Activated CD4-positive, alpha-beta T cell treated with anti-CD3 and anti-CD28 coated beads, Interleukin-2, amount 10 ng/mL, durations not matched to agents 7 days and 5 days (primary cell): ENCODE measurements at regions not wholly inside any gene's neighbourhood (a gene's known extent, or its start where the extent isn't known, plus 50 kb on each side); places are given as distances from the start of the nearest gene placed in this dataset.

Experiments used
- CTCF ChIA-PET: fragments of 350-600 bp; sonication (Branson Sonifier 250); formaldehyde crosslinking; loops from one replicate; lab custom pipeline; 2021; ENCODE audit warnings: antibody characterized with exemption; lab: Charles Lee
- POLR2A ChIA-PET: fragments of 350-600 bp; sonication (Branson Sonifier 250); formaldehyde crosslinking; loops from one replicate; lab custom pipeline; 2021; ENCODE audit warnings: antibody characterized with exemption; lab: Charles Lee
- DNase-seq: peaks from one replicate; pipeline ENCODE4 v3.0.0-alpha.2; 2020
- H3K27ac Mint-ChIP-seq: one replicate; pipeline ENCODE4 v1.8.0; 2021; ENCODE audit warnings: mild to moderate bottlenecking, moderate library complexity, mixed read lengths
- H3K27me3 Mint-ChIP-seq: one replicate; pipeline ENCODE4 v1.8.0; 2021; ENCODE audit warnings: mixed read lengths
- H3K36me3 Mint-ChIP-seq: one replicate; pipeline ENCODE4 v1.8.0; 2021; ENCODE audit warnings: low read depth, mixed read lengths
- H3K4me1 Mint-ChIP-seq: one replicate; pipeline ENCODE4 v1.8.0; 2021; ENCODE audit warnings: mixed read lengths
- H3K4me3 Mint-ChIP-seq: one replicate; pipeline ENCODE4 v1.8.0; 2021; ENCODE audit warnings: mild to moderate bottlenecking, moderate library complexity, mixed read lengths
- H3K9me3 Mint-ChIP-seq: one replicate; pipeline ENCODE4 v1.8.0; 2021; ENCODE audit warnings: mixed read lengths

- H3K36me3 Mint-ChIP-seq, result no peaks in the 10 kb centered on the region
- ChIA-PET CTCF (no interaction called here), POLR2A (no interaction called here)
- DNase-seq, result no peak
- H3K27me3 Mint-ChIP-seq, result no peaks in the 10 kb centered on the region
- no peak overlapping the region for H3K4me3 Mint-ChIP-seq
- H3K4me1 Mint-ChIP-seq, result no peaks in the 10 kb centered on the region
- no peak overlapping the region for H3K27ac Mint-ChIP-seq
- no peaks in the 10 kb centered on the region for H3K9me3 Mint-ChIP-seq
Observed at GRCh38 chr2:107376909-107377308, 449.8 kb upstream of the RGPD4 start.

DNA sequence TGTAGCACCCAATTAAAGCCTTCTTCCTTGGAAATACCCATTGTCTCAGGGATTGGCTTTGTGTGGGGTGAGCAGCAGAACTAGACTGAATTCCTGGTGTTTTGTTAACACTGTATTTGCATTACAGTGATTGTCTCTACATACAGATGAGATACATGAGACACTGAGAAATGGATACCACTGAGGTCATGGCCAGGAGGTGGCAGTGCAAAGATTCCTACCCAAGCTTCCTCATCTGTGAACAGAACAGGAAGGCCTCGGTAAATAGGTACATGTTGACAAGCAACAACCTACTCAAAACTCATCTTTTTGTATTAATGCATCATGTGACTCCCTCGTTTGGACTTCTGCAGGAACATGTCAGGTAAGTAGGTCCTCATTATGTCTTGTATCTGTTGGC, 445.8 kb upstream of the RGPD4 start:
- ChIA-PET POLR2A (no interaction called here), CTCF (no interaction called here)
- Mint-ChIP-seq H3K36me3 (no peaks in the 10 kb centered on the region), H3K27ac (no peak overlapping the region), H3K9me3 (peaks cover under 1% of the 10 kb centered on the region), H3K4me3 (no peak overlapping the region), H3K4me1 (no peaks in the 10 kb centered on the region), H3K27me3 (no peaks in the 10 kb centered on the region)
- no peak for DNase-seq

- Mint-ChIP-seq H3K4me3 (no peak overlapping the region), H3K9me3 (peaks cover 6% of the 10 kb centered on the region), H3K27me3 (no peaks in the 10 kb centered on the region), H3K4me1 (no peaks in the 10 kb centered on the region), H3K36me3 (no peaks in the 10 kb centered on the region), H3K27ac (no peak overlapping the region)
- POLR2A ChIA-PET, result no interaction called here
- no peak for DNase-seq
- CTCF ChIA-PET, result no interaction called here
Observed at GRCh38 chr2:107383691-107384090, 443.0 kb upstream of the RGPD4 start.

DNA sequence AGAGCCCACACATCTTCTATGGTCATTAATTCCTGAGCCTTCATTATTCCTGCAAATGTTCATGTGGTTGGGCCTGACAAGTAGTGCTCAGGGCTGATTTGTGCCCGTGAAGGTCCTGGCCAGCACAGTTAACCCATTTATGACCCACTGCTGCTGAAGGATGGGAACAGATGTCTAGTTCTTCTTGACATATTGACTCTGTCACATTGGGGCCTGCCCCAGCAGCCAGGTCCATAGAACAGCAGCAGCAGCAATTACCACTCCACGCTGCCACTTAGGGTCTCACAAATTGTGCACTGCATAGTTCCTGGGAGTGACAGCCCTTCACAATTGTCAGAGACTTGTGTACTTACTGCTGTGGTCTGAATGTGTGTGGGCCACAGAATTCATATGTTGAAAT, 442.3 kb upstream of the RGPD4 start:
- ChIA-PET POLR2A (no interaction called here), CTCF (no interaction called here)
- H3K36me3 Mint-ChIP-seq, result no peaks in the 10 kb centered on the region
- no peak for DNase-seq
- no peak overlapping the region for H3K27ac Mint-ChIP-seq
- H3K27me3 Mint-ChIP-seq, result no peaks in the 10 kb centered on the region
- peaks cover 6% of the 10 kb centered on the region for H3K9me3 Mint-ChIP-seq
- H3K4me1 Mint-ChIP-seq, result no peaks in the 10 kb centered on the region
- H3K4me3 Mint-ChIP-seq, result no peak overlapping the region

DNA sequence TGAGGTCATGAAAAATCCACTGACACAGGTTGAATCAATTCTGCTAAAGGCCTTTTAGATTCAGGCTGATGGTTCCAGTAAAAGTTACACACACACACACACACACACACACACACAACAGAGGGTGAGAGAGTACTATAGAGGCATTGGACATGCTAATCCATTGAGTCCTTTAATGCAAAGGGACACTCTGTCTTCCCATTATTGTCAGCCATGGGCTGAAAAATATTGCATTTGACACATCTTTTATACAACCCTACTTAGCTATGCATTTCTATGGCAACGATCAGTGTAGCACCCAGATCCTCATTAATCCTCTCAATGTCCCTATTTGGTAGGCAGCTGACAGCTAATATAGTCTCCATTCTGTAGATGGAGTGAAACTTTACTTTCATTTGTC, 440.8 kb upstream of the RGPD4 start:
- Mint-ChIP-seq H3K9me3 (peaks cover 6% of the 10 kb centered on the region), H3K4me1 (no peaks in the 10 kb centered on the region), H3K27ac (no peak overlapping the region), H3K36me3 (no peaks in the 10 kb centered on the region), H3K27me3 (no peaks in the 10 kb centered on the region), H3K4me3 (no peak overlapping the region)
- ChIA-PET CTCF (no interaction called here), POLR2A (no interaction called here)
- no peak for DNase-seq

DNA sequence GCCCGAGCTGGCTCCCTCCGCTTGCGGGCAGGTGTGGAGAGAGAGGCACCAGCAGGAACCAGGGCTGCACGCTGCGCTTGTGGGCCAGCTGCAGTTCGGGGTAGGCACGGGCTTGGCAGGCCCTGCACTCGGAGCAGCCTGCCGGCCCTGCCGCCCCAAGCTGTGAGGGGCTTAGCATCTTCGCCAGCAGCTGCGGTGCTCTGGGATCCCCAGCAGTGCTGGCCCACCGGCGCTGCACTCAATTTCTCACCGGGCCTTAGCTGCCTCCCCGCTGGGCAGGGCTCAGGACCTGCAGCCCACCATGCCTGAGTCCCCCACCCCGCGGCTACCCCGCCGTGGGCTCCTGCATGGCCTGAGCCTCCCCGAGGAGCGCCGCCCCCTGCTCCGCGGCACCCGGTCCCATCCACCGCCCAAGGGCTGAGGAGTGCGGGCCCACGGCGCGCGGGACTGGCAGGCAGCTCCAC, 434.4 kb upstream of the RGPD4 start:
- CTCF ChIA-PET, result no interaction called here
- POLR2A ChIA-PET, result no interaction called here
- Mint-ChIP-seq H3K27ac (no peak overlapping the region), H3K27me3 (no peaks in the 10 kb centered on the region), H3K4me3 (no peak overlapping the region), H3K4me1 (no peaks in the 10 kb centered on the region), H3K9me3 (peaks cover 1% of the 10 kb centered on the region), H3K36me3 (no peaks in the 10 kb centered on the region)
- DNase-seq, result no peak

GRCh38 chr2:107393516-107393915, 433.2 kb upstream of the RGPD4 start:
- Mint-ChIP-seq H3K36me3 (no peaks in the 10 kb centered on the region), H3K4me3 (no peak overlapping the region), H3K27me3 (peaks cover 1% of the 10 kb centered on the region), H3K27ac (no peak overlapping the region), H3K9me3 (no peaks in the 10 kb centered on the region), H3K4me1 (no peaks in the 10 kb centered on the region)
- no peak for DNase-seq
- ChIA-PET CTCF (no interaction called here), POLR2A (no interaction called here)

DNA sequence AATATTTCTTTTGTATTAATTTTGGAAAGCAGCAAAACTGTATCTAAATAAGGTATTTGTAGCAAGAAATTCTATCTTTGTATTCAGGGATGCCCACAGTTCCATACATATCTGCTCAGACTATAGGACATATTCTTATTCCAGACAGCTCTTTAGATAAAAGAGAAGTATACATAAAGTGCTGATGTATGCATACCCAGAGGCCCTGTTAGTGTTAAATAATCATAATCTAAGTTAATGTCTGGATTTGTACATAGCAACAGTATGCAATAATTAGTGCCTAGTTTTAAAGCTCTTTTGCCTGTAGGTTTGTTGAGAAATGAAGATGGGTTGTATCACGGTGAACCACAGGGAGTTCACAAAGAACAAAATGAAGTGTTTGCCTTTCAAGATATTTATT, 428.0 kb upstream of the RGPD4 start:
- Mint-ChIP-seq H3K27me3 (peaks cover 1% of the 10 kb centered on the region), H3K4me3 (no peak overlapping the region), H3K4me1 (no peaks in the 10 kb centered on the region), H3K9me3 (no peaks in the 10 kb centered on the region), H3K36me3 (no peaks in the 10 kb centered on the region), H3K27ac (no peak overlapping the region)
- POLR2A ChIA-PET, result no interaction called here
- CTCF ChIA-PET, result no interaction called here
- no peak for DNase-seq

- POLR2A ChIA-PET, result no interaction called here
- CTCF ChIA-PET, result no interaction called here
- Mint-ChIP-seq H3K4me1 (no peaks in the 10 kb centered on the region), H3K27ac (no peak overlapping the region), H3K9me3 (no peaks in the 10 kb centered on the region), H3K4me3 (no peak overlapping the region), H3K36me3 (no peaks in the 10 kb centered on the region), H3K27me3 (peaks cover 1% of the 10 kb centered on the region)
- DNase-seq, result no peak
Observed at GRCh38 chr2:107402330-107402729, 424.4 kb upstream of the RGPD4 start.

DNA sequence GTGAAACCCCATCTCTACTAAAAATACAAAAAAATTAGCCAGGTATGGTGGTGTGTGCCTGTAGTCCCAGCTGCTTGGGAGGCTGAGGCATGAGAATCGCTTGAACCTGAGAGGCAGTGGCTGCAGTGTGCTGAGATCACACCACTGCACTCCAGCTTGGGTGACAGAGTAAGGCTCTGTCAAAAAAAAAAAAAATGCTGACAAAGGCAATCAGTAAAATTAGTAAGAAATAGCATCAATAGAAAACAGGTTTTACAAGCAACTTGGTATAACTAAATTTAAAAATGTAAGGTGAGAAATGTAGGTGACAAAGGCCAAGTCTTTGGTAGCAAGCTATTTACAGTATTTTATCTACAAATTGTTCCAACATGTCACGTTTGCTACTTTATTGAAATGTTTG, 421.4 kb upstream of the RGPD4 start:
- Mint-ChIP-seq H3K27ac (no peak overlapping the region), H3K36me3 (no peaks in the 10 kb centered on the region), H3K4me3 (no peak overlapping the region), H3K27me3 (no peaks in the 10 kb centered on the region), H3K4me1 (no peaks in the 10 kb centered on the region), H3K9me3 (no peaks in the 10 kb centered on the region)
- DNase-seq, result no peak
- POLR2A ChIA-PET, result no interaction called here
- CTCF ChIA-PET, result no interaction called here

DNA sequence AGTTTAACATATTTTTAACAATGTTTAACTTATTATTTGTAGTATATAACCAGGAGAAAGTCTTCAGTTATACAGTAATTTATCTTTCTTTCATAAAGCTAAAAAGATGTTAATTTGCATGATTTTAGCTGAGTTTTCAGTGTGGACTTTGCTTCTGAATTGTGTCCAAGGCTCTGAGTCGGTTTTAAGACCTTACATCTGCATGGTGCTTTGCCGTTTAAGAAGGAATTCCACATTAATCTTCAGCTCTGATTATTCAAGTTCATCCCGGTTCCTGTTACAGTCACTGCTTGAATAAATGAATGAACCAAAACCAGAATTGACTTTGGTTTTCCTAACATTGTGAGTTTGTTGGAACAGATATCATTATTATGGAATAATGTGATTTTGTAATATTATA, 419.7 kb upstream of the RGPD4 start:
- Mint-ChIP-seq H3K36me3 (no peaks in the 10 kb centered on the region), H3K9me3 (no peaks in the 10 kb centered on the region), H3K27ac (no peak overlapping the region), H3K4me1 (no peaks in the 10 kb centered on the region), H3K27me3 (no peaks in the 10 kb centered on the region), H3K4me3 (no peak overlapping the region)
- POLR2A ChIA-PET, result no interaction called here
- CTCF ChIA-PET, result no interaction called here
- DNase-seq, result no peak

GRCh38 chr2:107407974-107408373, 418.7 kb upstream of the RGPD4 start:
- Mint-ChIP-seq H3K4me1 (no peaks in the 10 kb centered on the region), H3K27ac (no peak overlapping the region)

DNA sequence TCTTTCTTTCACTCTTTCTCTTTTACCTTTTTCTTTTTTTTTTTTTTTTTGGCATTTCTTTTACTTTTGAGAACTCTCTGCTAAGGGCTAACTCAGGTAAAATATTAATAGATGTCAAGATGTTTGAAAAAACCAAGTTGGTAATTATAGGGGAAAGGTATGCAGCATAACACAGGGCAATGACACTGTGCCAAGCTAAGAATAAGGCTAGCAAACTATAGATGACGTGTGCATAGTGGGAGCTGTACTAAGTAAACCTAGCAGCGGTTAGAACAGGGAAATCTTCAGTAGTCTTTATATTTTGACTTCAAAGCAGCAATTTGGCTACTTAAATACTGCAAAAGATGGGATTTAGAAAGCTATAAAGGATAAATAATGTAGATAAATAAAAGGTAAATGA, 415.4 kb upstream of the RGPD4 start:
- no peak overlapping the region for H3K27ac Mint-ChIP-seq
- H3K4me3 Mint-ChIP-seq, result no peak overlapping the region
- H3K4me1 Mint-ChIP-seq, result no peaks in the 10 kb centered on the region
- no peaks in the 10 kb centered on the region for H3K27me3 Mint-ChIP-seq
- DNase-seq, result no peak
- POLR2A ChIA-PET, result no interaction called here
- peaks cover 1% of the 10 kb centered on the region for H3K9me3 Mint-ChIP-seq
- H3K36me3 Mint-ChIP-seq, result no peaks in the 10 kb centered on the region
- CTCF ChIA-PET, result no interaction called here

More at GRCh38 chr2:107407974-107408373, 418.7 kb upstream of the RGPD4 start:
- ChIA-PET POLR2A (no interaction called here), CTCF (no interaction called here)
- Mint-ChIP-seq H3K9me3 (no peaks in the 10 kb centered on the region), H3K36me3 (no peaks in the 10 kb centered on the region), H3K27me3 (no peaks in the 10 kb centered on the region), H3K4me3 (no peak overlapping the region)
- no peak for DNase-seq

DNA sequence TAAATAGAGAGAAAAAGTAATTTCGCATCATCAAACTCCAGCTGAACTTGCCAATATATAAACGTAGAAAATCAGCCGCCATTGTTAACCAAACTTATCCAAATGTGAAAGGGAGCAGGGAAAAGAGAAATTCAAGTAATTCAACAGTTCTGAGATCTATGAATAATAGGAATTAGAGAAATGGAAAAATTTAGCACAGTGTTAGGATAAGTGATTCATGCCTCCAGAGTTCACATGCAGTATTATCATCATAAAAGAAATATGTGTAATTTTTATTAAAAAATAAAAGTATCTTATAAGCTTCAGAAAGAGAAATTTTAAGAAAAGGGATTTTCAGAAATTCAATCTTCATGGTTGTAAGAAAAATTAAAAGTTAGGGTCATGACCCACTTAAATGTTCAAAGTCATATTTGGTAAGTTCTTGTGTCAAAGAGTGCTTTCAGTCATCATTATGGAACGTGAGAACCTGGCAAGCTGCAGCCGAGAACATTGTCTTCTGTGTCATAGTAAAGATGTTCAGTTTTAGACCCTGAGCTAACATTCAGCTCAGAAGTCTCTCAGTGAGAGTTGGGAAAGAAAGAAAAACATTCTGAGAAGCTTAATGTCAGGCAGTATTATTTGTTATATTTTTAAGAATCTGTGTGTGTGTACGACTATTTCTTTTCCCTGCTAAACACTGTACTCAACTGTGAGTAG, 414.3 kb upstream of the RGPD4 start:
- Mint-ChIP-seq H3K4me1 (no peaks in the 10 kb centered on the region), H3K36me3 (no peaks in the 10 kb centered on the region), H3K27ac (no peak overlapping the region), H3K4me3 (no peak overlapping the region), H3K27me3 (no peaks in the 10 kb centered on the region), H3K9me3 (peaks cover 3% of the 10 kb centered on the region)
- ChIA-PET POLR2A (no interaction called here), CTCF (no interaction called here)
- DNase-seq, result no peak
